Epithelial cell of esophagus (primary cell): ENCODE measurements at regions not wholly inside any gene's neighbourhood (a gene's known extent, or its start where the extent isn't known, plus 50 kb on each side); places are given as distances from the start of the nearest gene placed in this dataset.
"Not testable (repeated sequence)": the region's sequence is repeated elsewhere in the genome, so short reads cannot be mapped to it uniquely, and the experiment has no call there.

Experiments used
- DNase-seq: peaks from one replicate; pipeline ENCODE4 v3.0.0; 2010; ENCODE audit warnings: low read depth
- H3K4me3 ChIP-seq: 2 replicates; pipeline ENCODE4 v1.5.1; 2011; ENCODE audit warnings: mild to moderate bottlenecking, low read length, control low read depth
- CTCF ChIP-seq: IDR thresholded peaks from 2 replicates; pipeline ENCODE4 v1.5.1; 2011; ENCODE audit warnings: low read depth, mild to moderate bottlenecking, low read length, control low read depth, inconsistent platforms; ENCODE audit not compliant: insufficient read depth; ENCODE audit errors: missing control alignments

GRCh38 chr7:140260352-140261104, 83.7 kb upstream of the KDM7A start:
- DNase-seq: no peak
- H3K4me3 ChIP-seq: no peak overlapping the region
- no peak for TF ChIP-seq CTCF

GRCh38 chr7:140257278-140257677, 80.5 kb upstream of the KDM7A start:
- not testable (repeated sequence) for DNase-seq

GRCh38 chr7:140254976-140255375, 78.2 kb upstream of the KDM7A start:
- not testable (repeated sequence) for H3K4me3 ChIP-seq

More at GRCh38 chr7:140257278-140257677, 80.5 kb upstream of the KDM7A start:
- not testable (repeated sequence) for H3K4me3 ChIP-seq

GRCh38 chr7:140249036-140249806, 72.4 kb upstream of the KDM7A start:
- H3K4me3 ChIP-seq: no peak overlapping the region
- no peak for TF ChIP-seq CTCF
- no peak for DNase-seq

More at GRCh38 chr7:140254976-140255375, 78.2 kb upstream of the KDM7A start:
- DNase-seq: not testable (repeated sequence)

- no peak for DNase-seq
- TF ChIP-seq CTCF: no peak
- no peak overlapping the region for H3K4me3 ChIP-seq
These were observed 70.8 kb upstream of the KDM7A start for GRCh38 chr7:140247559-140247958.

- TF ChIP-seq CTCF: no peak
- no peak overlapping the region for H3K4me3 ChIP-seq
These were observed 68.9 kb upstream of the KDM7A start for GRCh38 chr7:140245611-140246105.

GRCh38 chr7:140242057-140243031, 65.6 kb upstream of the KDM7A start:
- peak; percentile 37 for DNase-seq
- no peak for TF ChIP-seq CTCF
- H3K4me3 ChIP-seq: no peak overlapping the region

More at GRCh38 chr7:140245611-140246105, 68.9 kb upstream of the KDM7A start:
- no peak for DNase-seq
